HUES64 (cell line): ENCODE measurements at regions not wholly inside any gene's neighbourhood (a gene's known extent, or its start where the extent isn't known, plus 50 kb on each side); places are given as distances from the start of the nearest gene placed in this dataset.

ENCODE experiments used
- H3K27ac ChIP-seq: 2 replicates; pipeline ENCODE4 v1.7.0; 2013; ENCODE audit warnings: low read depth, low read length, inconsistent platforms
- H3K27me3 ChIP-seq: 2 replicates; pipeline ENCODE4 v1.6.1; 2013; ENCODE audit warnings: mild to moderate bottlenecking, low read length; ENCODE audit not compliant: insufficient read depth
- H3K36me3 ChIP-seq: 2 replicates; pipeline ENCODE4 v1.6.1; 2013; ENCODE audit warnings: mild to moderate bottlenecking, low read length; ENCODE audit not compliant: insufficient read depth
- H3K4me1 ChIP-seq: 2 replicates; pipeline ENCODE4 v1.6.1; 2013; ENCODE audit warnings: mild to moderate bottlenecking, low read length, moderate library complexity; ENCODE audit not compliant: insufficient read depth
- H3K4me3 ChIP-seq: 2 replicates; pipeline ENCODE4 v1.5.1; 2013; ENCODE audit warnings: mild to moderate bottlenecking, low read length, moderate library complexity
- H3K9ac ChIP-seq: 2 replicates; pipeline ENCODE4 v1.6.1; 2013; ENCODE audit warnings: mild to moderate bottlenecking, low read depth, low read length
- H3K9me3 ChIP-seq: 2 replicates; pipeline ENCODE4 v1.6.1; 2013; ENCODE audit warnings: low read depth, low read length; ENCODE audit not compliant: insufficient read depth
- WGBS: fragments of 150-250, 120-280 bp; methylation state at CpG from one replicate; pipeline ENCODE4 v1.1.7; 2013; ENCODE audit warnings: missing lambda C conversion rate; 5-methylcytosine and 5-hydroxymethylcytosine counted together

GRCh38 chr18:72140007-72140406, 404.1 kb downstream of the CBLN2 start:
- 69% methylated on average over 7 of the region's 8 CpGs for WGBS
- H3K9ac ChIP-seq, result no peak overlapping the region

GRCh38 chr18:72128649-72129048, 415.5 kb downstream of the CBLN2 start:
- Histone ChIP-seq H3K27ac (no peak overlapping the region), H3K27me3 (no peaks in the 10 kb centered on the region), H3K4me3 (no peak overlapping the region), H3K9ac (no peak overlapping the region), H3K4me1 (no peaks in the 10 kb centered on the region), H3K9me3 (peaks cover 79% of the 10 kb centered on the region), H3K36me3 (no peaks in the 10 kb centered on the region)
- WGBS, result 94% methylated on average over 1 of the region's 1 CpG

More at GRCh38 chr18:72140007-72140406, 404.1 kb downstream of the CBLN2 start:
- H3K27ac ChIP-seq, result no peak overlapping the region
- peaks cover 81% of the 10 kb centered on the region for H3K9me3 ChIP-seq
- H3K27me3 ChIP-seq, result no peaks in the 10 kb centered on the region
- no peak overlapping the region for H3K4me3 ChIP-seq
- no peaks in the 10 kb centered on the region for H3K4me1 ChIP-seq
- no peaks in the 10 kb centered on the region for H3K36me3 ChIP-seq

GRCh38 chr18:72122103-72122502, 422.0 kb downstream of the CBLN2 start:
- Histone ChIP-seq H3K9me3 (peaks cover 83% of the 10 kb centered on the region), H3K27me3 (no peaks in the 10 kb centered on the region), H3K9ac (no peak overlapping the region), H3K36me3 (no peaks in the 10 kb centered on the region), H3K4me1 (no peaks in the 10 kb centered on the region), H3K27ac (no peak overlapping the region), H3K4me3 (no peak overlapping the region)

- Histone ChIP-seq H3K27ac (no peak overlapping the region), H3K4me1 (no peaks in the 10 kb centered on the region), H3K9ac (no peak overlapping the region), H3K36me3 (no peaks in the 10 kb centered on the region), H3K9me3 (peaks cover 94% of the 10 kb centered on the region), H3K27me3 (no peaks in the 10 kb centered on the region), H3K4me3 (no peak overlapping the region)
- WGBS, result 88% methylated on average over 7 of the region's 7 CpGs
These were observed 425.1 kb downstream of the CBLN2 start for GRCh38 chr18:72119082-72119481.

GRCh38 chr18:72114801-72115594, 429.1 kb downstream of the CBLN2 start:
- H3K36me3 ChIP-seq, result no peaks in the 10 kb centered on the region
- H3K4me1 ChIP-seq, result no peaks in the 10 kb centered on the region
- 86% methylated on average over 4 of the region's 4 CpGs for WGBS
- H3K9me3 ChIP-seq, result peaks cover 85% of the 10 kb centered on the region
- H3K4me3 ChIP-seq, result no peak overlapping the region
- no peak overlapping the region for H3K27ac ChIP-seq
- no peak overlapping the region for H3K9ac ChIP-seq
- H3K27me3 ChIP-seq, result no peaks in the 10 kb centered on the region

GRCh38 chr18:72107647-72108383, 436.3 kb downstream of the CBLN2 start:
- H3K9me3 ChIP-seq, result peaks cover 85% of the 10 kb centered on the region
- H3K27me3 ChIP-seq, result no peaks in the 10 kb centered on the region
- 63% methylated on average over 7 of the region's 9 CpGs for WGBS
- no peaks in the 10 kb centered on the region for H3K36me3 ChIP-seq
- H3K4me1 ChIP-seq, result no peaks in the 10 kb centered on the region
- no peak overlapping the region for H3K27ac ChIP-seq
- H3K9ac ChIP-seq, result no peak overlapping the region
- no peak overlapping the region for H3K4me3 ChIP-seq

GRCh38 chr18:72104851-72105250, 439.3 kb downstream of the CBLN2 start:
- Histone ChIP-seq H3K27ac (no peak overlapping the region), H3K27me3 (no peaks in the 10 kb centered on the region), H3K36me3 (no peaks in the 10 kb centered on the region), H3K4me3 (no peak overlapping the region), H3K9me3 (peaks cover 90% of the 10 kb centered on the region), H3K4me1 (no peaks in the 10 kb centered on the region), H3K9ac (no peak overlapping the region)
- 95% methylated on average over 3 of the region's 4 CpGs for WGBS

- no peaks in the 10 kb centered on the region for H3K36me3 ChIP-seq
- H3K27me3 ChIP-seq, result no peaks in the 10 kb centered on the region
- H3K4me1 ChIP-seq, result no peaks in the 10 kb centered on the region
- no peak overlapping the region for H3K27ac ChIP-seq
- H3K4me3 ChIP-seq, result no peak overlapping the region
- WGBS, result 63% methylated on average over 2 of the region's 2 CpGs
- no peak overlapping the region for H3K9ac ChIP-seq
- peaks cover 90% of the 10 kb centered on the region for H3K9me3 ChIP-seq
These were observed 441.7 kb downstream of the CBLN2 start for GRCh38 chr18:72102412-72102811.

- H3K27ac ChIP-seq, result no peak overlapping the region
- H3K9me3 ChIP-seq, result peaks cover 93% of the 10 kb centered on the region
- no peaks in the 10 kb centered on the region for H3K36me3 ChIP-seq
- WGBS, result 92% methylated on average over 5 of the region's 5 CpGs
- no peaks in the 10 kb centered on the region for H3K4me1 ChIP-seq
- H3K27me3 ChIP-seq, result no peaks in the 10 kb centered on the region
- no peak overlapping the region for H3K4me3 ChIP-seq
- H3K9ac ChIP-seq, result no peak overlapping the region
These were observed 443.6 kb downstream of the CBLN2 start for GRCh38 chr18:72100465-72101004.

- 38% methylated on average over 4 of the region's 5 CpGs for WGBS
- Histone ChIP-seq H3K9me3 (peaks cover 84% of the 10 kb centered on the region), H3K9ac (no peak overlapping the region), H3K27ac (peak overlapping the region; percentile 50; the same call in 1 of the 2 replicates), H3K4me3 (no peak overlapping the region), H3K27me3 (no peaks in the 10 kb centered on the region), H3K4me1 (no peaks in the 10 kb centered on the region), H3K36me3 (no peaks in the 10 kb centered on the region)
These were observed 452.8 kb downstream of the CBLN2 start for GRCh38 chr18:72091369-72091768.

- Histone ChIP-seq H3K4me1 (no peaks in the 10 kb centered on the region), H3K9ac (no peak overlapping the region), H3K9me3 (peaks cover 85% of the 10 kb centered on the region), H3K4me3 (no peak overlapping the region), H3K27me3 (no peaks in the 10 kb centered on the region), H3K27ac (no peak overlapping the region), H3K36me3 (no peaks in the 10 kb centered on the region)
- WGBS, result 100% methylated on average over 1 of the region's 3 CpGs
These were observed 454.7 kb downstream of the CBLN2 start for GRCh38 chr18:72089432-72089831.
